Astrocyte of the hippocampus (primary cell): ENCODE measurements at regions not wholly inside any gene's neighbourhood (a gene's known extent, or its start where the extent isn't known, plus 50 kb on each side); places are given as distances from the start of the nearest gene placed in this dataset.

Experiments used
- DNase-seq: peaks from one replicate; pipeline ENCODE4 v3.0.0; 2011; ENCODE audit warnings: low read depth, low spot score

GRCh38 chr12:89101440-89101839, 250.9 kb downstream of the DUSP6 start:
- no peak for DNase-seq

GRCh38 chr12:89098441-89099112, 253.7 kb downstream of the DUSP6 start:
- DNase-seq = peak; percentile 62

- no peak for DNase-seq
These were observed 260.0 kb downstream of the DUSP6 start for GRCh38 chr12:89092297-89092696.

- DNase-seq = no peak
These were observed 260.9 kb downstream of the DUSP6 start for GRCh38 chr12:89091293-89091841.

- DNase-seq = no peak
These were observed 263.0 kb downstream of the DUSP6 start for GRCh38 chr12:89089264-89089663.

- DNase-seq = no peak
These were observed 264.4 kb downstream of the DUSP6 start for GRCh38 chr12:89087876-89088275.

- no peak for DNase-seq
These were observed 265.0 kb downstream of the DUSP6 start for GRCh38 chr12:89087149-89087825.

- no peak for DNase-seq
These were observed 266.9 kb downstream of the DUSP6 start for GRCh38 chr12:89085421-89085820.

GRCh38 chr12:89084751-89085150, 267.6 kb downstream of the DUSP6 start:
- DNase-seq = no peak

- no peak for DNase-seq
These were observed 268.8 kb downstream of the DUSP6 start for GRCh38 chr12:89083491-89083890.

GRCh38 chr12:89082370-89082753, 269.9 kb downstream of the DUSP6 start:
- no peak for DNase-seq

- no peak for DNase-seq
These were observed 270.5 kb downstream of the DUSP6 start for GRCh38 chr12:89081719-89082369.

GRCh38 chr12:89080793-89081465, 271.4 kb downstream of the DUSP6 start:
- DNase-seq = no peak

- DNase-seq = no peak
These were observed 276.3 kb downstream of the DUSP6 start for GRCh38 chr12:89075880-89076540.

GRCh38 chr12:89073659-89074058, 278.6 kb downstream of the DUSP6 start:
- no peak for DNase-seq

GRCh38 chr12:89073027-89073398, 279.3 kb downstream of the DUSP6 start:
- DNase-seq = peak; percentile 56

- DNase-seq = no peak
These were observed 279.8 kb downstream of the DUSP6 start for GRCh38 chr12:89072294-89073026.

- DNase-seq = no peak
These were observed 281.7 kb downstream of the DUSP6 start for GRCh38 chr12:89070603-89071002.

GRCh38 chr12:89069431-89069830, 282.9 kb downstream of the DUSP6 start:
- no peak for DNase-seq

- peak; percentile 41 for DNase-seq
These were observed 284.7 kb downstream of the DUSP6 start for GRCh38 chr12:89067421-89068187.
